HG02938 (cell line): ENCODE measurements at regions not wholly inside any gene's neighbourhood (a gene's known extent, or its start where the extent isn't known, plus 50 kb on each side); places are given as distances from the start of the nearest gene placed in this dataset.
"Not testable (repeated sequence)": the region's sequence is repeated elsewhere in the genome, so short reads cannot be mapped to it uniquely, and the experiment has no call there.

Experiments used
- ATAC-seq: cut with Tn5 transposase; IDR thresholded peaks from one replicate; pipeline ENCODE4 v1.9.1; 2021; ENCODE audit warnings: mild to moderate bottlenecking, moderate library complexity; ENCODE audit not compliant: unreplicated experiment

DNA sequence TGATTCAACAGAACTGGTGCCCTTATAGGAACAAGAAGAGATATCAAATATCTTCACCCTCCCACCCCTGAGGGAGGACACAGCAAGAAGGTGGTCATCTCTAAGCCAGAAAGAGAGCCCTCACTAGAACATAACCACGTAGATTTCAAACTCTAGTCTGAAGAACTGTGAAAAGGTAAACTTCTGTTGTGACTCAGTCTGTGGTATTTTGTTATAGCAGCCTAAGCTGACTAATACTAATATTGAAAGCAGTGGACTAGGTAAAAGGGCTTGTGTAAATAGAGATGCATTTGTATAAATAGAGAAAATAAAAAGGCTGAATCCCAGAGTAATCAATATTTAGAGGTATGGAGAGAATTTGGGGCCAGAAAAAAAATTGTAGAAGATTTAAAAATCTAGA is 157.6 kb upstream of the CCNH start:
- ATAC-seq: peak; percentile 64

DNA sequence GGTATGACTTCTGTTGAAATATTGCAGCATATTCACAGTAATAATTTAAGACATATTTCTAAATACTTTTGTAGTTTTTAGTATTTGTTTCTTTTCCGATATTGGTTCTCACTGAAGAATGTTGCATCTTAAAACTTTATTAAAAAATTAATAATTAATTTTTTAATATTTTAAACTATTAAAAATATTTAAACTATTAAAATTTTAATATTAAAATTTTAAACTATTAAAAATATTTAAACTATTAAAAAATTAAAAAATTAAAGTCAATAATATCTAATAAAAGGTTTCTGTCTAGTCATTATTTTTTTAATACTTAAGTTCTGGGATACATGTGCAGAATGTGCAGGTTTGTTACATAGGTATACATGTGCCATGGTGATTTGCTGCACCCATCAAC is 149.3 kb upstream of the CCNH start:
- ATAC-seq: no peak

DNA sequence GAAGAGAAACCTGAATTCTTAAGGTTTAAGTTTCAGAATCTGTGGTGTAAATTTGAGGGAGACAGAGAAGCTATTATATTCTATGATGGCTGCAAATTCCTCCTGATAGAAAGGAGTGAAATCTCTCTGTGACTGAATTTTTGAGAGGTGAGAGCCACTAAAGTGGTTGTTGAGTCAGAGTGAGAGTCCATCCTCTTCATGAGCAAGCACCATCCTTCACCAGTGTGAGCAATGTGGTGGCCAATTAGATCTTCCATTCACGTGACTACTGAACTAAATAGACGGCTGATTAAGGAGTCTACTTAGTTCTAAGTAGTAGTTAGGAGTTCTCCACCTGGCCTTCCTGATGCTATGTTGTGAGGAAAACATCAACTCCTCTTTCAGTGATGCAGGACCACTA is 147.8 kb upstream of the CCNH start:
- no peak for ATAC-seq

DNA sequence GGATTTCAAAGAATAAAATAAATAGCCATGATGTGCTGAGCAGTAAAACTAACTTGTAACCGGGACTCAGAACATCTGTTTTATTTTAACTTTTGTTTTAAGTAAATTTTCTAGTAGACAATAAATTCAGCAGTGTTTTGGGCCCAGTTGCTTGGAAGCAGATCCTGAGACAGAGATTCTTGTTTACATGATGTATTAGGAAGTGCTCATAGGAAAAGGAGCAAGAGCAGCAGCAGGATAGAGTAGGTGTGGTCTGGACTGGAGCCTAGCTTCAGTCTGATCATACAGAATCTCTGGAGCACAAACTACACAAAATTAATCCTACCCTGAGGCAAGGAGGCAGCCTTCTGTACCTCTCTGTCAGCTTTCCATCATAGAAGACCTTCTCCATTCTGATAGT is 139.2 kb upstream of the CCNH start:
- no peak for ATAC-seq

GRCh38 chr5:87541676-87542075 is 128.9 kb upstream of the CCNH start:
- ATAC-seq: no peak

DNA sequence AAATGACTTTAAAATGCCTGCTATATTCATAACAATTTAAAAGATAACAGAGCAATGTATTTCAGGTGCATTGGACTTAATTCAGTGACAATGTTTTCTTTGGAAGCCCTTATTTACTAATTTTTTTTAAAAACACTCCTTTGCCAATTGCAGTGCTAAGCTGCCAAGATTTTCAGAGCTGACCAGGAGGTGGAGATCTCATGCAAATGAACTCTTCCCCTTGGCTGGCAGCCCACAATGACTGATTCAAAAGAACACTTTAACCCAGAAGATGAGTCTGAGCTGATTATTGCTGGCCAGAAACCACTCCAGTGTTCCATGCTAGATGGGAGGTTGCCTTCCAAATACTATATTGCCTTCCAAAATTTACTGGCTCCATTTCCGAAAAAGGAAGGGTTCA is 128.3 kb upstream of the CCNH start:
- ATAC-seq: no peak

DNA sequence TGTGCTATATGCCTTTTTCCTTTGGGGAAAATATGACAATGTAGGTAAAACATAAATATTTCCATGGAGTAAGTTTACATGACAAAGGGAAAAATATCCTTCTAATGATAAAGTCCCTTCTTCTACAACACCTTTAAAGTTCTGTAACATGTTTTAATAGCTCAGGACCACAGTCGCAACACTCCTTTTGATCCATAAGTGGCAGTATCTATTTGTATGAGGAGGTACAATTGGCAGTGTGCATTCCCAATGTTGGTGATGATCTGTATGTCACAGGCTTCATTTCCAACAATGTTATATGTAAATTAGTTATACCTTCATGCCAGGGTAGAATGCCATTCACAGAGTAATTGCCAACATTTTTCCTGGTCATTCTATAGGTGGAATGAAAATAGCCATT is 127.1 kb upstream of the CCNH start:
- ATAC-seq: no peak

GRCh38 chr5:87536365-87536764 is 123.6 kb upstream of the CCNH start:
- ATAC-seq: no peak

GRCh38 chr5:87535706-87536105 is 123.0 kb upstream of the CCNH start:
- no peak for ATAC-seq

DNA sequence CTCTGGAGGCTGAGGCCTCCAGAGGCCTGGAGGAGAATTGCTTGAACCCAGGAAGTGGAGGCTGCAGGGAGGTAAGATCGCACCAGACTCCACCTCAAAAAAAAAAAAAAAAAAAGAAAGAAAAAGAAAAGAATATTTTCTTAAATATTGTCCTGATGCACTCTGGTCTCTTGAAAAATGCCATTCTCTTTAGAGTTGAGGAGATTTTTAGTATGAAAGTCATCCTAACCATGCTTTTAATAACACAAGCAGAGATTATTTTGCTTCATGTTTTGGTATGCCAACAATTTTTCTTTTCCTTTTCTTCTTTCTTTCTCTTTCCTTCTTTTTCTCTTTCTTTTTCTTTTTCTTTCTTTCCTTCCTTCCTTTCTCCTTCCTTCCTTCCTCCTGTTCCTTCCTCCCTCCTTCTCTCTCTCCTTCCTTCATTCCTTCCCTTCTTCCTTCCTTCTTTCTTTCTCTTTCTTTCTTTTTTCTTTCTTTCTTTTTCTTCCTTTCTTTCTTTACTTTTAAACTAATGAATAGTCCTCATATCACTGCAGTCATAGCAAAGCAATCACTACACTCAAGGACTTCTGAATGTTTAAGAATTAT is 116.9 kb upstream of the CCNH start:
- no peak for ATAC-seq

DNA sequence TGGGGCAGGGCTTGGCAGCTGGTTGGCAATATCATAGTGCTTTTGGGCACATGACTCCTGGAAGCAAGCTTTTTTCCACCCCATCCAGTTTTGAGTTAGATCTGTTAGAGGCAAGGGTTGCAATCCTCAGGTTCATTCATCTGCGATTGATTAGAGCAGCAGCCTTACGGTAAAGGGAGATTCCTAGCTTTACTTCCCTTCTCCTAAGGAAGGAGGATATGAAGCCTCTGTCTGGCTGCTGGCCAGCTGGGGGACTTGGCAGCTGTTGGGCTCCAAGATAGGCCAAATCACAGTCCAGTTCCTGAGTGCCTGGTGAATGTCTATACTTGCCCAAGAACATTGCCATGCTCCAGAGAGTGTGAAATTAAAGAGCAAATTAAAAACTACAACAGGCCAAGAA is 113.4 kb upstream of the CCNH start:
- no peak for ATAC-seq

- ATAC-seq: no peak
Measured at GRCh38 chr5:87524217-87524616, 111.5 kb upstream of the CCNH start.

DNA sequence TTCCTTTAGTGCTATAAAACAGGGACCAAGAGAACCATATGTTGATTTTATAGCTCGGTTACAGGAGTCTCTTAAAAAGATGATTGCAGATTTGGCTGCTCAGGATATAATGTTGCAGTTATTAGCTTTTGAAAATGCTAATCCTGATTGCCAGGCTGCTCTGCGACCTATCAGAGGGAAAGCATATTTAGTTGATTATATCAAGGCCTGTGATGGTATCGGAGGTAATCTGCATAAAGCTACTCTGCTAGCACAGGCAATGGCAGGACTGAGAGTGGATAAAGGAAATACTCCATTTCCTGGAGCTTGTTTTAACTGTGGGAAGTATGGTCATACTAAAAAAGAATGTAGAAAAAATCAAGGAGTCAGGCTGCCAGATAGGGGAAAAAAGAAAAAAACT is 99.0 kb upstream of the CCNH start:
- ATAC-seq: not testable (repeated sequence)

GRCh38 chr5:87503004-87503403 is 90.3 kb upstream of the CCNH start:
- no peak for ATAC-seq

- no peak for ATAC-seq
Measured at GRCh38 chr5:87499478-87500410, 87.0 kb upstream of the CCNH start.
